OCI-LY7 (cell line): ENCODE measurements at regions not wholly inside any gene's neighbourhood (a gene's known extent, or its start where the extent isn't known, plus 50 kb on each side); places are given as distances from the start of the nearest gene placed in this dataset.

Experiments
- BruUV-seq: library from RNA; stranded (reverse); fragments of 400-500 nt; replicated peaks from 2 replicates; lab custom pipeline; 2021; lab: Mats Ljungman, UMichigan
- CTCF ChIA-PET: fragments of 300-600 bp; sonication (Branson Sonifier 250); formaldehyde crosslinking; loops from one replicate; lab custom pipeline; 2022; ENCODE audit warnings: antibody characterized with exemption; ENCODE audit not compliant: unreplicated experiment; lab: Charles Lee
- POLR2A ChIA-PET: fragments of 300-600 bp; sonication (Branson Sonifier 250); formaldehyde crosslinking; loops from one replicate; lab custom pipeline; 2022; ENCODE audit warnings: antibody characterized with exemption; lab: Charles Lee
- DNase-seq: peaks from one replicate; pipeline ENCODE4 v3.0.0-alpha.2; 2015; ENCODE audit warnings: low spot score
- H2AFZ ChIP-seq: fragments of 200-600 bp; sonication (generic), shearing (Covaris generic); 2 replicates; pipeline ENCODE4 v1.6.1; 2014; ENCODE audit warnings: mild to moderate bottlenecking, antibody characterized with exemption, low read length, moderate library complexity
- H3K27ac ChIP-seq: fragments of 200-600 bp; sonication (generic); 2 replicates; pipeline ENCODE4 v1.5.1; 2014; ENCODE audit warnings: mixed run types, low read depth, mild to moderate bottlenecking, moderate library complexity, low read length, inconsistent platforms; ENCODE audit not compliant: poor library complexity, severe bottlenecking
- H3K36me3 ChIP-seq: fragments of 200-600 bp; sonication (generic); 2 replicates; pipeline ENCODE4 v1.6.1; 2014; ENCODE audit warnings: mild to moderate bottlenecking, antibody characterized with exemption, low read length, moderate library complexity, mixed read lengths; ENCODE audit not compliant: insufficient read depth
- H3K4me1 ChIP-seq: fragments of 200-600 bp; sonication (generic); 2 replicates; pipeline ENCODE4 v1.5.1; 2014; ENCODE audit warnings: mild to moderate bottlenecking, low read length; ENCODE audit not compliant: insufficient read depth, poor library complexity, severe bottlenecking
- H3K4me2 ChIP-seq: fragments of 200-600 bp; sonication (generic); 2 replicates; pipeline ENCODE4 v1.6.1; 2014; ENCODE audit warnings: mild to moderate bottlenecking, low read length
- H3K4me3 ChIP-seq: fragments of 200-600 bp; sonication (generic); 2 replicates; pipeline ENCODE4 v1.5.1; 2014; ENCODE audit warnings: mild to moderate bottlenecking, low read depth, low read length; ENCODE audit not compliant: poor library complexity, severe bottlenecking
- H3K79me2 ChIP-seq: fragments of 200-600 bp; sonication (generic); 2 replicates; pipeline ENCODE4 v1.6.1; 2016; ENCODE audit warnings: low read depth, mild to moderate bottlenecking, low read length, moderate library complexity, mixed read lengths; ENCODE audit not compliant: insufficient read depth
- H3K9me2 ChIP-seq: fragments of 200-600 bp; sonication (generic); 2 replicates; pipeline ENCODE4 v1.6.1; 2016; ENCODE audit warnings: mild to moderate bottlenecking, low read length, mixed read lengths; ENCODE audit not compliant: insufficient read depth
- H3K9me3 ChIP-seq: fragments of 200-600 bp; sonication (generic); 2 replicates; pipeline ENCODE4 v1.6.1; 2014; ENCODE audit warnings: mild to moderate bottlenecking, mixed run types, low read length, mixed read lengths
- H4K20me1 ChIP-seq: fragments of 200-600 bp; sonication (generic); 2 replicates; pipeline ENCODE4 v1.6.1; 2014; ENCODE audit warnings: mild to moderate bottlenecking, antibody characterized with exemption, low read length, moderate library complexity, mixed read lengths; ENCODE audit not compliant: insufficient read depth
- EZH2phosphoT487 ChIP-seq: fragments of 200-600 bp; sonication (generic); IDR thresholded peaks from 2 replicates; pipeline ENCODE4 v1.6.1; 2018; ENCODE audit warnings: low read depth, borderline replicate concordance, mild to moderate bottlenecking, mixed run types, antibody characterized with exemption, low read length, moderate library complexity, mixed read lengths
- intact Hi-C: fragments of 100-400 bp; cut with micrococcal nuclease; formaldehyde crosslinking; loops from one replicate; pipeline ENCODE4 v1.10.0; 2022; ENCODE audit not compliant: unreplicated experiment
- TF ChIP-seq, protein P1 (sequence below): fragments of 200-600 bp; sonication (generic); conservative IDR thresholded peaks from 2 replicates; pipeline ENCODE4 v1.5.1; 2014; ENCODE audit warnings: mild to moderate bottlenecking, antibody characterized with exemption, low read length, moderate library complexity, mixed read lengths

DNA sequence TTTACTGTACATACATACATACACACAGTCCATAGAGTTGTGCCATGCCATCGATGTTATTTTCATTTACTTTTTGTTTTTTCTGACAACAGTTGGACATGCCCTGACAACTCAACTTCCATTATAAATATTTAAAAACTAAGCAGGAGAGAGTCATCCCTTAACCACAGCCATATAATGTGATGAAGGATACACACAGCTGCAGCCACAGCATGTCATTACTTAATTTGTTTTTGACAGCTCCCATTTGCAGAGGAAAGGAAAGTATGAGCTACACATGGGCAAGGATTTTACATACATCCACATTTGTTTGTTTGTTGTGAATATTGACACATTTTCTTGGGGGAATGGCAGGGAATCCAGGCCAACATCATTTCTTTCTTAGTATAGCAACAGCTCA lies 91.5 kb upstream of the TUT7 start:
- no peak for TF ChIP-seq EZH2phosphoT487
- TF ChIP-seq, protein P1, sequence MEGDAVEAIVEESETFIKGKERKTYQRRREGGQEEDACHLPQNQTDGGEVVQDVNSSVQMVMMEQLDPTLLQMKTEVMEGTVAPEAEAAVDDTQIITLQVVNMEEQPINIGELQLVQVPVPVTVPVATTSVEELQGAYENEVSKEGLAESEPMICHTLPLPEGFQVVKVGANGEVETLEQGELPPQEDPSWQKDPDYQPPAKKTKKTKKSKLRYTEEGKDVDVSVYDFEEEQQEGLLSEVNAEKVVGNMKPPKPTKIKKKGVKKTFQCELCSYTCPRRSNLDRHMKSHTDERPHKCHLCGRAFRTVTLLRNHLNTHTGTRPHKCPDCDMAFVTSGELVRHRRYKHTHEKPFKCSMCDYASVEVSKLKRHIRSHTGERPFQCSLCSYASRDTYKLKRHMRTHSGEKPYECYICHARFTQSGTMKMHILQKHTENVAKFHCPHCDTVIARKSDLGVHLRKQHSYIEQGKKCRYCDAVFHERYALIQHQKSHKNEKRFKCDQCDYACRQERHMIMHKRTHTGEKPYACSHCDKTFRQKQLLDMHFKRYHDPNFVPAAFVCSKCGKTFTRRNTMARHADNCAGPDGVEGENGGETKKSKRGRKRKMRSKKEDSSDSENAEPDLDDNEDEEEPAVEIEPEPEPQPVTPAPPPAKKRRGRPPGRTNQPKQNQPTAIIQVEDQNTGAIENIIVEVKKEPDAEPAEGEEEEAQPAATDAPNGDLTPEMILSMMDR: no peak
- CTCF ChIA-PET: no interaction called here

DNA sequence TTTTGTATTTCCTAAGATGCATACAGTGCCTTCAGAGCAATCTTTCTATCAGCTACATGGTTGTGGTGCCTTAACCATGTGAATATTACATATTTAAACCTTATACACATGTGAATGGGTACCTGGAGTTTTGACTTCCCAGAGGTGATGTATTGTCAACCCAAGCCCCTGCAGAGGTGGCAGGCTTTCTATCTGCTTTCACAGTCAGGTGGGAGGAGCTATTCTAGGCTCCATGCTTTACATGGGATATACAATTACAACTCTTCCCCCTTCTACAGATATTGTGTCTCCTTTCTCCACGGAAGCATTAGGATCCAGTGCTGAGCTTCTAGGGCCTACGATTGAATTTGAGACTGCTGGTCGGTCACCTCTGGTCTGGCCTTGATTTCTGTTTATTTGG lies 89.8 kb upstream of the TUT7 start:
- TF ChIP-seq, protein P1: no peak
- TF ChIP-seq EZH2phosphoT487: no peak
- Histone ChIP-seq H3K9me2 (no peaks in the 10 kb centered on the region), H3K36me3 (no peaks in the 10 kb centered on the region), H3K4me1 (no peaks in the 10 kb centered on the region), H3K4me2 (no peak overlapping the region), H3K27ac (no peak overlapping the region), H3K4me3 (no peak overlapping the region), H3K79me2 (no peaks in the 10 kb centered on the region), H3K9me3 (no peaks in the 10 kb centered on the region), H2AFZ (no peak overlapping the region), H4K20me1 (no peaks in the 10 kb centered on the region)
- POLR2A ChIA-PET: no interaction called here
- no peak for DNase-seq
- CTCF ChIA-PET: no interaction called here
- intact Hi-C loops: no loop called here
- BruUV-seq: no TSS peak

More for the DNA sequence above, 91.5 kb upstream of the TUT7 start:
- Histone ChIP-seq H4K20me1 (no peaks in the 10 kb centered on the region), H3K4me2 (no peak overlapping the region), H3K4me3 (no peak overlapping the region), H3K9me3 (no peaks in the 10 kb centered on the region), H3K79me2 (no peaks in the 10 kb centered on the region), H3K9me2 (no peaks in the 10 kb centered on the region), H3K4me1 (no peaks in the 10 kb centered on the region), H3K36me3 (no peaks in the 10 kb centered on the region), H3K27ac (no peak overlapping the region), H2AFZ (no peak overlapping the region)
- intact Hi-C loops: no loop called here
- BruUV-seq: no TSS peak
- POLR2A ChIA-PET: no interaction called here
- no peak for DNase-seq

DNA sequence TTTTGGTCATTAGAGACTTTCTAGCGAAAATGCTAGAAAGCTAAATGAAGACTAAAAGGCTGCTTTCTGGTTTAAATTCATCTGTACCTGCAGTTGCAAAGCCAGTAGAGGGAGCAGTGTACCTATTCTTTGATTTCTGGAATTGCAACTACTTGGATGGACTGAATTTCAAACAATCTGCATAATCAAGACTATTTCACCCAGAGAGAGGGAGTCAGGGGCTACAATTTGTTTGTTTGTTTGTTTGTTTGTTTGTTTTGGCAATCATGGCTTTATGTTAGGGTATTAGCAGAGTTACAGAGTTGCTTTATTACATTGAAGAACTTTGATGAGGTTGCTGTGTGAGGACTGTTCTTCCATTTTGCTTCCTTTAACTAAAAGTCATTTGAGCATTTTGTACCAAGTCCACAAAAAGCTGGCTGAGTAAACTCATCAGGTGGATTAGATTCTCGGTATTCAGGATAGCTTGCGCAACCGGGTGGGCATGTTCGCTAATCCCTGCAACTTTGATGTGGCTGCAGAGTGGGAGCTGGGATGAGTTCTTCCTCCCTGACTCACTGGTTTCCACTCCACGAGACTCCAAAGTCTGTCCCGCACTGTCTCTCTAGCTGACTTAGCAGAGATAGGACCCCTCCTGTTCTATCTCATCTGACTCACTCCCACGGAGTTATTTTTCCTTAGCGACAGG lies 80.0 kb upstream of the TUT7 start:
- H3K79me2 ChIP-seq: no peaks in the 10 kb centered on the region
- no peaks in the 10 kb centered on the region for H3K9me2 ChIP-seq
- no peak overlapping the region for H2AFZ ChIP-seq
- POLR2A ChIA-PET: no interaction called here
- H3K4me3 ChIP-seq: no peak overlapping the region
- no peaks in the 10 kb centered on the region for H3K9me3 ChIP-seq
- no peak overlapping the region for H3K4me2 ChIP-seq
- H3K36me3 ChIP-seq: no peaks in the 10 kb centered on the region
- DNase-seq: peak; percentile 48
- no peak overlapping the region for H3K27ac ChIP-seq
- CTCF ChIA-PET: no interaction called here
- H4K20me1 ChIP-seq: no peaks in the 10 kb centered on the region
- H3K4me1 ChIP-seq: no peaks in the 10 kb centered on the region
- TF ChIP-seq, protein P1: peak; percentile 91
- TF ChIP-seq EZH2phosphoT487: no peak
- no TSS peak for BruUV-seq
- intact Hi-C loops: loop anchor here (5.0 kb wide), 1 partner anchor 888 kb away; no protein-coding TSS in a partner anchor
